Hepatocyte (in vitro differentiated cells): ENCODE measurements at regions not wholly inside any gene's neighbourhood (a gene's known extent, or its start where the extent isn't known, plus 50 kb on each side); places are given as distances from the start of the nearest gene placed in this dataset.
"Not testable (repeated sequence)": the region's sequence is repeated elsewhere in the genome, so short reads cannot be mapped to it uniquely, and the experiment has no call there.

Experiments used
- EZH2 ChIP-seq: fragments of 200-600 bp; sonication (generic); IDR thresholded peaks from 2 replicates; pipeline ENCODE4 v1.6.1; 2016; ENCODE audit warnings: antibody characterized with exemption, mild to moderate bottlenecking, borderline replicate concordance
- EZH2phosphoT487 ChIP-seq: fragments of 200-600 bp; sonication (generic); IDR thresholded peaks from one replicate; pipeline ENCODE4 v1.6.1; 2018; ENCODE audit warnings: antibody characterized with exemption, mild to moderate bottlenecking, low read depth, moderate library complexity; ENCODE audit not compliant: unreplicated experiment, severe bottlenecking
- TF ChIP-seq, protein P1 (sequence below): fragments of 200-600 bp; sonication (generic); IDR thresholded peaks from 2 replicates; pipeline ENCODE4 v1.5.1; 2016; ENCODE audit warnings: antibody characterized with exemption, mild to moderate bottlenecking; ENCODE audit not compliant: poor library complexity

DNA sequence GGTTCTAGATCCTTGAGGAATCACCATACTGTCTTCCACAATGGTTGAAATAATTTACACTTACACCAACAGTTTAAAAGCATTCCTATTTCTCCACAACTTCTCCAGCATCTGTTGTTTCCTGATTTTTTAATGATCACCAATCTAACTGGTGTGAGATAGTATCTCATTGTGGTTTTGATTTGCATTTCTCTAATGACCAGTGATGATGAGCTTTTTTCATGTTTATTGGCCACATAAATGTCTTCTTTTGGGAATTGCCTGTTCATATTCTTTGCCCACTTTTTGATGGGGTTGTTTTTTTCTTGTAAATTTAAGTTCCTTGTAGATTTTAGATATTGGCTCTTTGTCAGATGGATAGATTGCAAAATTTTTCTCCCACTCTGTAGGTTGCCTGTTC lies 138.2 kb downstream of the CXCL12 start:
- TF ChIP-seq, protein P1, sequence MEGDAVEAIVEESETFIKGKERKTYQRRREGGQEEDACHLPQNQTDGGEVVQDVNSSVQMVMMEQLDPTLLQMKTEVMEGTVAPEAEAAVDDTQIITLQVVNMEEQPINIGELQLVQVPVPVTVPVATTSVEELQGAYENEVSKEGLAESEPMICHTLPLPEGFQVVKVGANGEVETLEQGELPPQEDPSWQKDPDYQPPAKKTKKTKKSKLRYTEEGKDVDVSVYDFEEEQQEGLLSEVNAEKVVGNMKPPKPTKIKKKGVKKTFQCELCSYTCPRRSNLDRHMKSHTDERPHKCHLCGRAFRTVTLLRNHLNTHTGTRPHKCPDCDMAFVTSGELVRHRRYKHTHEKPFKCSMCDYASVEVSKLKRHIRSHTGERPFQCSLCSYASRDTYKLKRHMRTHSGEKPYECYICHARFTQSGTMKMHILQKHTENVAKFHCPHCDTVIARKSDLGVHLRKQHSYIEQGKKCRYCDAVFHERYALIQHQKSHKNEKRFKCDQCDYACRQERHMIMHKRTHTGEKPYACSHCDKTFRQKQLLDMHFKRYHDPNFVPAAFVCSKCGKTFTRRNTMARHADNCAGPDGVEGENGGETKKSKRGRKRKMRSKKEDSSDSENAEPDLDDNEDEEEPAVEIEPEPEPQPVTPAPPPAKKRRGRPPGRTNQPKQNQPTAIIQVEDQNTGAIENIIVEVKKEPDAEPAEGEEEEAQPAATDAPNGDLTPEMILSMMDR, result not testable (repeated sequence)
- not testable (repeated sequence) for TF ChIP-seq EZH2, EZH2phosphoT487
